Endothelial cell of umbilical vein (primary cell): ENCODE measurements at regions not wholly inside any gene's neighbourhood (a gene's known extent, or its start where the extent isn't known, plus 50 kb on each side); places are given as distances from the start of the nearest gene placed in this dataset.
A peak's percentile ranks its signal among the peaks of the same experiment; 100 is the strongest.

ENCODE experiments used
- BruUV-seq: library from RNA; stranded (reverse); fragments of 400-500 nt; replicated peaks from 2 replicates; lab custom pipeline; 2021; lab: Mats Ljungman, UMichigan
- CTCF ChIA-PET: fragments of 300-600, 350-600 bp; sonication (Branson Sonifier 250); formaldehyde crosslinking; loops from one replicate; lab custom pipeline; 2021; ENCODE audit warnings: antibody characterized with exemption, inconsistent platforms; lab: Charles Lee
- POLR2A ChIA-PET: fragments of 300-600, 350-600 bp; sonication (Branson Sonifier 250); formaldehyde crosslinking; loops from one replicate; lab custom pipeline; 2021; ENCODE audit warnings: antibody characterized with exemption, inconsistent platforms; lab: Charles Lee
- DNase-seq: peaks from one replicate; pipeline ENCODE4 v3.0.0-alpha.2; 2011; ENCODE audit warnings: low read depth, low spot score
- FAIRE-seq: peaks from 2 replicates; lab custom pipeline; 2011; peaks lifted over from hg19 to GRCh38; lab: Jason Lieb, UNC
- H2AFZ ChIP-seq: 2 replicates; pipeline ENCODE4 v1.6.0; 2012; ENCODE audit warnings: low read depth, low read length, control low read depth, inconsistent platforms
- H3K27ac ChIP-seq: 2 replicates; pipeline ENCODE4 v1.5.1; 2011; ENCODE audit warnings: low read depth, mild to moderate bottlenecking, control low read depth, low read length, moderate library complexity; ENCODE audit not compliant: insufficient read depth
- H3K27me3 ChIP-seq, 2 experiments: 2 replicates each; pipeline versions ENCODE4 v1.6.0 to v1.6.1; 2011; ENCODE audit warnings: low read length in 2 of 2, mixed read lengths in 1 of 2; ENCODE audit not compliant: control insufficient read depth in 2 of 2, insufficient read depth in 2 of 2
- H3K36me3 ChIP-seq, 2 experiments: 2 replicates in 1 of 2; 3 replicates in 1 of 2; pipeline ENCODE4 v1.5.1; 2011; ENCODE audit warnings: low read length in 2 of 2, mild to moderate bottlenecking in 1 of 2, moderate library complexity in 1 of 2; ENCODE audit not compliant: control insufficient read depth in 2 of 2, insufficient read depth in 2 of 2; ENCODE audit errors: extremely low read depth in 1 of 2
- H3K4me1 ChIP-seq: 3 replicates; pipeline ENCODE4 v1.5.1; 2011; ENCODE audit warnings: mild to moderate bottlenecking, low read length; ENCODE audit not compliant: control insufficient read depth, insufficient read depth; ENCODE audit errors: extremely low read depth
- H3K4me2 ChIP-seq: 2 replicates; pipeline ENCODE4 v1.6.1; 2011; ENCODE audit warnings: low read length, control low read depth, mixed read lengths; ENCODE audit not compliant: insufficient read depth
- H3K4me3 ChIP-seq, 3 experiments: fragments of 200-600 bp in 1 of 3; sonication (generic), shearing (Covaris generic) in 1 of 3; replicated peaks in 1 of 3; 2 replicates each; pipeline ENCODE4 v1.5.1; 2011 to 2016; ENCODE audit warnings: control low read depth in 3 of 3, low read length in 3 of 3, mild to moderate bottlenecking in 2 of 3, inconsistent platforms in 1 of 3, low read depth in 1 of 3, moderate library complexity in 1 of 3; ENCODE audit not compliant: insufficient read depth in 1 of 3
- H3K79me2 ChIP-seq: 2 replicates; pipeline ENCODE4 v1.6.0; 2012; ENCODE audit warnings: low read length, inconsistent platforms; ENCODE audit not compliant: control insufficient read depth, insufficient read depth
- H3K9ac ChIP-seq: replicated peaks from 2 replicates; pipeline ENCODE3; 2011; ENCODE audit warnings: low read length, control low read depth; ENCODE audit not compliant: insufficient read depth; ENCODE audit errors: extremely low read depth
- H3K9me1 ChIP-seq: replicated peaks from 3 replicates; pipeline ENCODE4 v1.6.0; 2011; ENCODE audit warnings: mild to moderate bottlenecking, low read length; ENCODE audit not compliant: control insufficient read depth, insufficient read depth; ENCODE audit errors: extremely low read depth
- H3K9me3 ChIP-seq: replicated peaks from 2 replicates; pipeline ENCODE4 v1.5.1; 2012; ENCODE audit warnings: low read length, inconsistent platforms; ENCODE audit not compliant: control insufficient read depth, insufficient read depth
- H4K20me1 ChIP-seq: replicated peaks from 2 replicates; pipeline ENCODE3; 2011; ENCODE audit warnings: mild to moderate bottlenecking, low read length; ENCODE audit not compliant: control insufficient read depth, insufficient read depth; ENCODE audit errors: extremely low read depth
- EZH2 ChIP-seq: IDR thresholded peaks from 2 replicates; pipeline ENCODE4 v1.6.1; 2012; ENCODE audit warnings: borderline replicate concordance, low read depth, mild to moderate bottlenecking, moderate library complexity, low read length, inconsistent platforms; ENCODE audit not compliant: severe bottlenecking
- FOS ChIP-seq: IDR thresholded peaks from 2 replicates; pipeline ENCODE4 v1.6.1; 2011; ENCODE audit warnings: mild to moderate bottlenecking, low read length, moderate library complexity, borderline replicate concordance; ENCODE audit not compliant: insufficient read depth
- dilution Hi-C: fragments of 300-500 bp; cut with MboI; formaldehyde crosslinking; loops from one replicate; pipeline ENCODE4 v1.15.0; 2019; ENCODE audit warnings: low sequenced_read_pairs; ENCODE audit not compliant: extremely low pct_ligation_motif_present
- intact Hi-C: fragments of 100-400 bp; cut with micrococcal nuclease; formaldehyde crosslinking; loops from one replicate; pipeline ENCODE4 v1.10.0; 2022
- TF ChIP-seq, protein P1 (sequence below), 2 donors: IDR thresholded peaks; 1 replicate in 1 of 2; 2 replicates in 1 of 2; pipeline ENCODE4 v1.5.1; 2011; ENCODE audit warnings: low read length in 2 of 2, mild to moderate bottlenecking in 2 of 2, moderate library complexity in 2 of 2, control low read depth in 1 of 2, inconsistent platforms in 1 of 2, low read depth in 1 of 2; ENCODE audit not compliant: insufficient read depth in 1 of 2; ENCODE audit errors: extremely low read depth in 1 of 2

DNA sequence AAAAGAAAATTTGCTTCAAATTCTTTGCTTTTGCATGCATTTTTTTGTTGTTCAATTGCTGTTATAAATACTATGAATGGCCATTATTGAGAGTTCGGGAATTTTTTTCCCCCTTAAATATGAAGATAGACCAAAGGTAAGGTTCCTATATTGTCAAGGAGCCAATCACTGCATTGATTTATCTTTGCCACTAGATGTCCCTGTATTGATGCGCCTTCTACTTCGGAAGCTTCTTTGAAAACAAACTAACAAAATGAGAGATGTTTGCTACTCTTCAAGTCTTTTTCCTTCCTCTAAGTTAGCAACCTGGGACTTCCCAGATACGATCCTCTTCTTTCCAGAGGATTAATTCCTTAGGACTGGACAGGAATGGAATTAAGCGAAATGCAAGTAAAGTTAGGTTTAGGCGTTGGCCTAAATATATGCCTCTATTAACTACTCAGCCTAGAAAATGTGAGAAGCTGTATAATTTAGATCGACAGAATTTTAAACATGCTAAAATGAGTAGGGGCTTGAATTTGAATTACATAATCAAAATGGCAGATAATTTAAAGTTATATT is 318.1 kb downstream of the AEBP2 start:
- no peak for TF ChIP-seq FOS
- TF ChIP-seq, protein P1, sequence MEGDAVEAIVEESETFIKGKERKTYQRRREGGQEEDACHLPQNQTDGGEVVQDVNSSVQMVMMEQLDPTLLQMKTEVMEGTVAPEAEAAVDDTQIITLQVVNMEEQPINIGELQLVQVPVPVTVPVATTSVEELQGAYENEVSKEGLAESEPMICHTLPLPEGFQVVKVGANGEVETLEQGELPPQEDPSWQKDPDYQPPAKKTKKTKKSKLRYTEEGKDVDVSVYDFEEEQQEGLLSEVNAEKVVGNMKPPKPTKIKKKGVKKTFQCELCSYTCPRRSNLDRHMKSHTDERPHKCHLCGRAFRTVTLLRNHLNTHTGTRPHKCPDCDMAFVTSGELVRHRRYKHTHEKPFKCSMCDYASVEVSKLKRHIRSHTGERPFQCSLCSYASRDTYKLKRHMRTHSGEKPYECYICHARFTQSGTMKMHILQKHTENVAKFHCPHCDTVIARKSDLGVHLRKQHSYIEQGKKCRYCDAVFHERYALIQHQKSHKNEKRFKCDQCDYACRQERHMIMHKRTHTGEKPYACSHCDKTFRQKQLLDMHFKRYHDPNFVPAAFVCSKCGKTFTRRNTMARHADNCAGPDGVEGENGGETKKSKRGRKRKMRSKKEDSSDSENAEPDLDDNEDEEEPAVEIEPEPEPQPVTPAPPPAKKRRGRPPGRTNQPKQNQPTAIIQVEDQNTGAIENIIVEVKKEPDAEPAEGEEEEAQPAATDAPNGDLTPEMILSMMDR (IDR thresholded peaks at IDR 0.05; ENCODE audit: extremely low read depth in 1 of 2, insufficient read depth in 1 of 2, low read depth in 1 of 2, low read length in 2 of 2): peak; percentile 46 to 56
- ChIA-PET POLR2A (no interaction called here), CTCF (interaction anchor here (0.6 to 3.5 kb wide), 51 partner anchors 9 to 868 kb away, joined by 3 to 34 read pairs (median 4); partner anchors contain the start of gene PDE3A)
- DNase-seq: peak; percentile 64
- Histone ChIP-seq H3K4me3 (no peak overlapping the region), H2AFZ (peak overlapping the region; percentile 68), H3K27ac (no peak overlapping the region), H3K4me2 (no peak overlapping the region), H3K27me3 (no peaks in the 10 kb centered on the region), H4K20me1 (no peaks in the 10 kb centered on the region), H3K9me1 (no peaks in the 10 kb centered on the region), H3K9me3 (no peaks in the 10 kb centered on the region), H3K9ac (no peak overlapping the region), H3K4me1 (peaks cover 3% of the 10 kb centered on the region), H3K79me2 (no peaks in the 10 kb centered on the region), H3K36me3 (no peaks in the 10 kb centered on the region)
- FAIRE-seq: peak; percentile 53
- BruUV-seq: no TSS peak
- dilution Hi-C loops (no loop called here), intact Hi-C loops (loop anchor here (1.0 to 5.0 kb wide), 6 partner anchors 45 to 845 kb away; no protein-coding TSS in a partner anchor)

DNA sequence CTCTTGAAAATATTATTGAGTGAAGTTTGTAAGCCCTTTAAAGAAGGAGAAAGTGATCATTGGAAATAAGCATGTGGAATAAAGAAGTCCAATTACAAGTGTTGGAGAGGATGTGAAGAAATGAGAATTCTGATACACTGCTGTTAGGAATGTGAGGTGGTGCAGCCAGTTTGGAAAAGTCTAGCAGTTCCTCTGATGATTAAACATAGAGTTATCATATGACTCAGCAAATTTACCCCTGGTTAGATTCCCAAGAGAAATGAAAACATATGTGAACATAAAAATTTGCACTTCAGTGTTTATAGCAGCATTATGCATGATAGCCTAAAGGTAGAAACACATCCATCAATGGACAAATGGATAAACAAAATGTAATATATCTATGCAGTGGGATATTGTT is 319.9 kb downstream of the AEBP2 start:
- ChIA-PET CTCF (interaction anchor here (3.0 kb wide), 1 partner anchor 11 kb away, joined by 21 read pairs; no protein-coding TSS in a partner anchor), POLR2A (no interaction called here)
- no peaks in the 10 kb centered on the region for H3K9me3 ChIP-seq
- H3K36me3 ChIP-seq: no peaks in the 10 kb centered on the region
- peak; percentile 47 for DNase-seq
- no peaks in the 10 kb centered on the region for H3K79me2 ChIP-seq
- no TSS peak for BruUV-seq
- TF ChIP-seq EZH2 (no peak), FOS (peak; percentile 12)
- no peaks in the 10 kb centered on the region for H3K9me1 ChIP-seq
- H3K27me3 ChIP-seq: no peaks in the 10 kb centered on the region
- H4K20me1 ChIP-seq: no peaks in the 10 kb centered on the region
- H3K27ac ChIP-seq: no peak overlapping the region
- dilution Hi-C loops (no loop called here), intact Hi-C loops (loop anchor here (5.0 kb wide), 5 partner anchors 43 to 843 kb away; no protein-coding TSS in a partner anchor)
- H3K9ac ChIP-seq: no peak overlapping the region
- H3K4me2 ChIP-seq: no peak overlapping the region
- no peak overlapping the region for H3K4me3 ChIP-seq
- FAIRE-seq: no peak
- peaks cover 3% of the 10 kb centered on the region for H3K4me1 ChIP-seq
- peak overlapping the region; percentile 57 for H2AFZ ChIP-seq
